Uterus (tissue), 3 donors: ENCODE measurements at regions not wholly inside any gene's neighbourhood (a gene's known extent, or its start where the extent isn't known, plus 50 kb on each side); places are given as distances from the start of the nearest gene placed in this dataset.

Experiments used
- DNase-seq, 2 donors: peaks; one replicate each; pipeline ENCODE4 v3.0.0-alpha.2; 2019 to 2020
- H3K27ac ChIP-seq, 2 donors: fragments of 200-600 bp; sonication (generic); 1 replicate in 1 of 2; 2 replicates in 1 of 2; pipeline ENCODE4 v1.5.1; 2016 to 2018
- H3K27me3 ChIP-seq, 2 donors: fragments of 200-600 bp; sonication (generic); one replicate each; pipeline ENCODE4 v1.5.1; 2018 to 2019; ENCODE audit warnings: control low read depth in 1 of 2
- H3K36me3 ChIP-seq, 2 donors: fragments of 200-600 bp; sonication (generic); one replicate each; pipeline ENCODE4 v1.5.1; 2019; ENCODE audit warnings: control low read depth in 1 of 2
- H3K4me1 ChIP-seq, 2 donors: fragments of 200-600 bp; sonication (generic); one replicate each; pipeline ENCODE4 v1.5.1; 2018 to 2019; ENCODE audit warnings: control low read depth in 1 of 2
- H3K4me3 ChIP-seq, 2 donors: fragments of 200-600 bp; sonication (generic); 1 replicate in 1 of 2; 2 replicates in 1 of 2; pipeline ENCODE4 v1.5.1; 2018 to 2019; ENCODE audit warnings: mild to moderate bottlenecking in 1 of 2
- H3K9me3 ChIP-seq, 2 donors: fragments of 200-600 bp; sonication (generic); one replicate each; pipeline ENCODE4 v1.5.1; 2019; ENCODE audit warnings: control low read depth in 1 of 2
- CTCF ChIP-seq, 4 experiments: fragments of 200-600 bp in 2 of 4; fragments of 450-650 bp in 2 of 4; sonication (generic) in 2 of 4; IDR thresholded peaks; one replicate each; pipeline ENCODE4 v1.5.1; 2016 to 2019; ENCODE audit warnings: antibody characterized with exemption in 4 of 4, mild to moderate bottlenecking in 2 of 4, moderate library complexity in 1 of 4
- POLR2A ChIP-seq, 2 donors: fragments of 450-650 bp; IDR thresholded peaks; one replicate each; pipeline ENCODE4 v1.6.1; 2016; ENCODE audit warnings: antibody characterized with exemption in 2 of 2, mild to moderate bottlenecking in 1 of 2, moderate library complexity in 1 of 2
- intact Hi-C: fragments of 100-400 bp; cut with DNase I; formaldehyde crosslinking; loops from one replicate; pipeline ENCODE4 v1.15.1; 2023; ENCODE audit warnings: low total_unique reads
- donor health status: DM: yes; HTN: yes; CAD: no.

GRCh38 chr12:124686370-124687173, 119.2 kb upstream of the NCOR2 start:
- Histone ChIP-seq H3K36me3 (no peaks in the 10 kb centered on the region), H3K4me1 (peaks cover 0 to 22% of the 10 kb centered on the region in 2 donors), H3K4me3 (no peak overlapping the region), H3K9me3 (no peaks in the 10 kb centered on the region), H3K27ac (peak overlapping the region; percentile 84 to 89), H3K27me3 (no peaks in the 10 kb centered on the region)
- no peak for DNase-seq
- TF ChIP-seq CTCF (IDR thresholded peaks at IDR 0.05): no peak
- TF ChIP-seq POLR2A (IDR thresholded peaks at IDR 0.05): no peak
- intact Hi-C loops: no loop called here

- Histone ChIP-seq H3K4me3 (peak overlapping the region in 1 of 2 donors; percentile 19), H3K4me1 (peaks cover 0 to 24% of the 10 kb centered on the region in 2 donors)
- intact Hi-C loops: no loop called here
Measured at GRCh38 chr12:124685689-124686369, 118.4 kb upstream of the NCOR2 start.

GRCh38 chr12:124684971-124685688, 117.7 kb upstream of the NCOR2 start:
- no peaks in the 10 kb centered on the region for H3K9me3 ChIP-seq
- peak overlapping the region; percentile 84 to 89 for H3K27ac ChIP-seq
- TF ChIP-seq POLR2A (IDR thresholded peaks at IDR 0.05): no peak
- no peak for TF ChIP-seq CTCF (IDR thresholded peaks at IDR 0.05)
- peak overlapping the region; percentile 2 to 19 for H3K4me3 ChIP-seq
- H3K4me1 ChIP-seq: peaks cover 0 to 24% of the 10 kb centered on the region in 2 donors
- peak; percentile 64 to 78 for DNase-seq
- intact Hi-C loops: no loop called here
- H3K27me3 ChIP-seq: no peaks in the 10 kb centered on the region
- no peaks in the 10 kb centered on the region for H3K36me3 ChIP-seq

More at GRCh38 chr12:124685689-124686369, 118.4 kb upstream of the NCOR2 start:
- TF ChIP-seq CTCF (IDR thresholded peaks at IDR 0.05) (no peak), POLR2A (IDR thresholded peaks at IDR 0.05) (no peak)
- no peaks in the 10 kb centered on the region for H3K27me3 ChIP-seq
- H3K9me3 ChIP-seq: no peaks in the 10 kb centered on the region
- H3K27ac ChIP-seq: peak overlapping the region; percentile 84 to 89
- DNase-seq: peak in 1 of 2 donors; percentile 60
- H3K36me3 ChIP-seq: no peaks in the 10 kb centered on the region

GRCh38 chr12:124684496-124684895, 117.1 kb upstream of the NCOR2 start:
- H3K9me3 ChIP-seq: no peaks in the 10 kb centered on the region
- TF ChIP-seq POLR2A (IDR thresholded peaks at IDR 0.05) (no peak), CTCF (IDR thresholded peaks at IDR 0.05) (no peak)
- intact Hi-C loops: no loop called here
- H3K27ac ChIP-seq: peak overlapping the region; percentile 84 to 89
- DNase-seq: peak in 1 of 2 donors; percentile 56
- H3K27me3 ChIP-seq: no peaks in the 10 kb centered on the region
- peaks cover 0 to 24% of the 10 kb centered on the region in 2 donors for H3K4me1 ChIP-seq
- H3K36me3 ChIP-seq: no peaks in the 10 kb centered on the region
- peak overlapping the region; percentile 2 to 19 for H3K4me3 ChIP-seq
